ENCODE measurements at regions not wholly inside any gene's neighbourhood (a gene's known extent, or its start where the extent isn't known, plus 50 kb on each side); places are given as distances from the start of the nearest gene placed in this dataset.

GRCh38 chr11:133753150-133753549 lies 92.2 kb downstream of the SPATA19 start:
- TF ChIP-seq CTCF (conservative IDR thresholded peaks at IDR 0.05), result no peak
- no peak overlapping the region for H3K27ac ChIP-seq

- TF ChIP-seq CTCF (conservative IDR thresholded peaks at IDR 0.05), result no peak
- H3K27ac ChIP-seq, result no peak overlapping the region
Measured at GRCh38 chr11:133749841-133750240, 95.5 kb downstream of the SPATA19 start.

- TF ChIP-seq CTCF (conservative IDR thresholded peaks at IDR 0.05), result no peak
- H3K27ac ChIP-seq, result no peak overlapping the region
Measured at GRCh38 chr11:133747409-133747808, 97.9 kb downstream of the SPATA19 start.

DNA sequence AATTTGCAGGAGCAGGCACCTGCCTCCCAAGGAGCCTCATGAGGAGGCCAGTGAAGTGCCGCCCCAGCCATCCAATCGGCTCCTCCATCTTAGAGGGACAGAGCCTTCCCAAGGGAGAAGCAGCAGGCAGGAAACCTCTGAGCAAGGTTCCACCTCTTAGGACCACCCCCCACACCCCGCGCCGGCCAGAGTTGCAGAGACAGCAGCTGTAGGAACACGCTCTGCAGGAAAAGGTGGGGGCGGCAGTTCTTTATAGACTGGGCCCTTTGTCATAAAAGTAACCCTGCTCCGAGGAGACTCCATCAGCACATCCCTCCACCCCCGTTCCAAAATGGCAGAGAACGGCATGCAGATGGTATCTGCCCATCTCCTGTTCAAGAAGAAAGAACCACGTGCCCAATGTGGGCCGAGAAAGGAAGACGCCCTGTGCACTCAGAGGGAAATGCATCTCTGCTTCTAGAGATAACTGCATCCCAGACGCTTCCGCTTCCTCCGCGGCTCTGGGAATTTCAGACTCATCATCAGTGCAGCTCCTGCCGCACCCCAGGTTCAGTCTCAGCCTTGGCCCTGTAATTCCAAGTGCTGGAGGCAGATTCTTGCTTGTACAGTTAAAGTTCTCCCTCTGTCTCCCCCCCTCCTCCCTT lies 98.5 kb downstream of the SPATA19 start:
- no peak for TF ChIP-seq CTCF (conservative IDR thresholded peaks at IDR 0.05)
- no peak overlapping the region for H3K27ac ChIP-seq

DNA sequence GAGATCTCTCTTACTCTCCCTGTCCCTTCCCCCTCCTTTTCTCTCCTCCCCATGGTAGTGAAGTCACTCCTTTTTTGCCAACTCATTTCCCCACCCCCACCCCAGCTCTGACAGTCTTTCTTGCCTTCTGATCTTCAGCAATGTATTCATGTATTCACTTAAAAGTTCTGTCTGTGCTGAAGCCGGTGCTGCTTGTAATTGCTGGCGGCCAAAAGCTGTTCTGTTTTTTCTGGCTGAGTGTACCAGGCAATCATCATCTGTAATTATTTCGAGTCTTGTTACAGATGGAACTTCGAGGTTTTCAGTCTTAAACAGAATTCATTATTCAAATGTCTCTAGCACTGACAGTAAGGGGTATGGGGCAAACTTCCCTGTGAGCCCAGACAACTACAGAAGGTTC lies 99.5 kb downstream of the SPATA19 start:
- TF ChIP-seq CTCF (conservative IDR thresholded peaks at IDR 0.05), result no peak

GRCh38 chr11:133742353-133742752 lies 103.0 kb downstream of the SPATA19 start:
- no peak overlapping the region for H3K27ac ChIP-seq
- TF ChIP-seq CTCF (conservative IDR thresholded peaks at IDR 0.05), result no peak

More for the DNA sequence above, 99.5 kb downstream of the SPATA19 start:
- no peak overlapping the region for H3K27ac ChIP-seq

DNA sequence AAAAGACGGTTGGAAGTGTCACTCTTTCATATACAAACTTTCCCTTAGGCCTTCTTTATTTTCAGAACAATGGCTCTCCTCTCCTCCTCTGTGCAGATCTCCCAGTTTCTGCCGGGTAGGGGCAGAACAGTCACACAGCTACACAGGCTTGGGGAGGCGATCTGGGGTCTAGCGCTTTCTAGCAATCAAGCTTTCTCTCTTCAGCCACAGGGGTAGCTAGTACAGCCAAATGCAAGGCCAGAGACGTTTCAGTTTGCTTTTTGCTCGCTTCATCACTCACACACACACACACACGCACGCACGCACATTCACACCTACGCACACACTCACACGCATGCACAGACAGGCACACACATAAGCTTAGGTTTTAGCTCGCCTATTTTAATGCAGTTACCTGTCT lies 104.3 kb downstream of the SPATA19 start:
- TF ChIP-seq CTCF (conservative IDR thresholded peaks at IDR 0.05), result no peak
- no peak overlapping the region for H3K27ac ChIP-seq
